ENCODE measurements at regions not wholly inside any gene's neighbourhood (a gene's known extent, or its start where the extent isn't known, plus 50 kb on each side); places are given as distances from the start of the nearest gene placed in this dataset.

DNA sequence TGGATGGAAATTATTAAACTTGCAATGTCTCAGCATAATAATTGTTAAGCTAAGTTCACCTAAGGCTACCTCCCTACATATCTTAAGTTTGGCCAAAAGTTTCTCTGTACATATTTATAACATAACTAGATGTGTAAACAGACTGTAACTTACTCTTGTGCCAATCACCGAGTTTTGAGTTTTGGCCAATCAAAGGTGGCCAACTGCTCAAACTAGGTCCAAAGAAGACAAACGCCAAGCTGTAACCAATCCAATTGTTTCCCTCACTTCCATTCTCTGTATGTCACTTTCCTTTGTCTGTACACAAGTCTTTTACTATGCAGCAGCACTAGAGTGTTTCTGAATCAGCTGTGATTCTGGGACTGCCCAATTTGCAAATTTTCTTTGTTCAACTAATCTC is 197.8 kb downstream of the LYPLAL1 start:
- no peak overlapping the region for H3K27ac ChIP-seq (ENCODE audit: low read depth, low read length, poor library complexity, severe bottlenecking)
- peaks cover 4% of the 10 kb centered on the region for H3K27me3 ChIP-seq (replicated peaks; ENCODE audit: insufficient read depth, low read depth, low read length, poor library complexity)
- ChIA-PET POLR2A (ENCODE audit: low non-redundant PET) (no interaction called here), CTCF (no interaction called here)
- TF ChIP-seq EZH2 (IDR thresholded peaks at IDR 0.05; ENCODE audit: borderline replicate concordance, low read depth, low read length, poor library complexity, severe bottlenecking), result no peak
- TF ChIP-seq, protein P1, sequence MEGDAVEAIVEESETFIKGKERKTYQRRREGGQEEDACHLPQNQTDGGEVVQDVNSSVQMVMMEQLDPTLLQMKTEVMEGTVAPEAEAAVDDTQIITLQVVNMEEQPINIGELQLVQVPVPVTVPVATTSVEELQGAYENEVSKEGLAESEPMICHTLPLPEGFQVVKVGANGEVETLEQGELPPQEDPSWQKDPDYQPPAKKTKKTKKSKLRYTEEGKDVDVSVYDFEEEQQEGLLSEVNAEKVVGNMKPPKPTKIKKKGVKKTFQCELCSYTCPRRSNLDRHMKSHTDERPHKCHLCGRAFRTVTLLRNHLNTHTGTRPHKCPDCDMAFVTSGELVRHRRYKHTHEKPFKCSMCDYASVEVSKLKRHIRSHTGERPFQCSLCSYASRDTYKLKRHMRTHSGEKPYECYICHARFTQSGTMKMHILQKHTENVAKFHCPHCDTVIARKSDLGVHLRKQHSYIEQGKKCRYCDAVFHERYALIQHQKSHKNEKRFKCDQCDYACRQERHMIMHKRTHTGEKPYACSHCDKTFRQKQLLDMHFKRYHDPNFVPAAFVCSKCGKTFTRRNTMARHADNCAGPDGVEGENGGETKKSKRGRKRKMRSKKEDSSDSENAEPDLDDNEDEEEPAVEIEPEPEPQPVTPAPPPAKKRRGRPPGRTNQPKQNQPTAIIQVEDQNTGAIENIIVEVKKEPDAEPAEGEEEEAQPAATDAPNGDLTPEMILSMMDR (conservative IDR thresholded peaks at IDR 0.05; ENCODE audit: low read depth, low read length), result no peak
- BruUV-seq (replicated peaks), result no TSS peak
- no peaks in the 10 kb centered on the region for H3K36me3 ChIP-seq (ENCODE audit: insufficient read depth, low read length, poor library complexity, severe bottlenecking)
- no peak overlapping the region for H3K4me3 ChIP-seq (ENCODE audit: low read depth, low read length, poor library complexity, severe bottlenecking)
- H3K4me1 ChIP-seq (ENCODE audit: insufficient read depth, low read length, poor library complexity, severe bottlenecking), result peaks cover 15% of the 10 kb centered on the region
- no peaks in the 10 kb centered on the region for H3K9me3 ChIP-seq (ENCODE audit: low read depth, low read length, poor library complexity, severe bottlenecking)
- DNase-seq (ENCODE audit: low spot score), result no peak
- intact Hi-C loops (cut with micrococcal nuclease; ENCODE audit: unreplicated experiment), result no loop called here

DNA sequence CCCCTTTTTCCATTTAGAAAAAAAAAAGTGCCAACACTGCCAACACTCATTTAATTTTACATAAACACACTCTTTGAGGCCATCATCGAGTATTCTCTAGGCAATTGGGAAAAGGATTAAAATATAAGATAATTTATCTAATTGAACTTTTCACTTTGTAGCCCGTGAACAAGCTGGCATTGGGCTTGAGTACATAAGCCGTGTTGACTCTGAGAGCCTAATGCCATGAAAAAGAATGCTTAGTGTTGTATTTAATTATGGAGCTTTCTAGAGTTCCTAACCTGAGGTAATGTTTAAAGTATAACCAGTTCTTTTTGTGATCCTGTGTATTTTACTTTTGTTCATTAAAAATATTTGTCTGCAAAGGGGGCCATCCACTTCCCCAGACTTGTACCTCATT is 193.8 kb downstream of the LYPLAL1 start:
- Histone ChIP-seq H3K4me1 (ENCODE audit: insufficient read depth, low read length, poor library complexity, severe bottlenecking) (no peaks in the 10 kb centered on the region), H3K27ac (ENCODE audit: low read depth, low read length, poor library complexity, severe bottlenecking) (no peak overlapping the region), H3K4me3 (ENCODE audit: low read depth, low read length, poor library complexity, severe bottlenecking) (no peak overlapping the region), H3K36me3 (ENCODE audit: insufficient read depth, low read length, poor library complexity, severe bottlenecking) (no peaks in the 10 kb centered on the region), H3K27me3 (replicated peaks; ENCODE audit: insufficient read depth, low read depth, low read length, poor library complexity) (peaks cover 4% of the 10 kb centered on the region), H3K9me3 (ENCODE audit: low read depth, low read length, poor library complexity, severe bottlenecking) (no peaks in the 10 kb centered on the region)
- TF ChIP-seq, protein P1 (conservative IDR thresholded peaks at IDR 0.05; ENCODE audit: low read depth, low read length), result no peak
- no peak for TF ChIP-seq EZH2 (IDR thresholded peaks at IDR 0.05; ENCODE audit: borderline replicate concordance, low read depth, low read length, poor library complexity, severe bottlenecking)
- no TSS peak for BruUV-seq (replicated peaks)
- ChIA-PET CTCF (no interaction called here), POLR2A (ENCODE audit: low non-redundant PET) (no interaction called here)
- intact Hi-C loops (cut with micrococcal nuclease; ENCODE audit: unreplicated experiment), result no loop called here
- no peak for DNase-seq (ENCODE audit: low spot score)

DNA sequence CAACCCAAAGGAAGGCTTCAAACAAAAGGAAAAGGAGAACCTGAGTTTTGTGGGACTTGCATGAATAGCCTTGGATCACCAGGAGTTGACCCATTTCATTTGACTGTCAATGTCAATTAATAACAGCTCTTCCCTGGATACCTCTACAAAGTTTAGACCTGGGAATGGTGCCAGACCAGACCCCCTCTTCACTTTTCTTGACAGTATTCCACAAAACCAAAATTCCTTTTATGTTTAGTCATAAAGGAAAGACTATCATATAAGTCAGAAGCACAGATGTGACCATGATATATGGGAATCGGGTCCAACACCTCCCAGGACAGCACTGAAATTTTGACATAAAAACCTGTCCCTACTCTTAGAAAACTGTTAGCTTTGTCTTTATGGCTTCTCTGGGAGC is 191.8 kb downstream of the LYPLAL1 start:
- H3K4me3 ChIP-seq (ENCODE audit: low read depth, low read length, poor library complexity, severe bottlenecking), result no peak overlapping the region
- TF ChIP-seq, protein P1 (conservative IDR thresholded peaks at IDR 0.05; ENCODE audit: low read depth, low read length), result no peak
- H3K27me3 ChIP-seq (replicated peaks; ENCODE audit: insufficient read depth, low read depth, low read length, poor library complexity), result peaks cover 11% of the 10 kb centered on the region
- no peaks in the 10 kb centered on the region for H3K4me1 ChIP-seq (ENCODE audit: insufficient read depth, low read length, poor library complexity, severe bottlenecking)
- H3K36me3 ChIP-seq (ENCODE audit: insufficient read depth, low read length, poor library complexity, severe bottlenecking), result no peaks in the 10 kb centered on the region
- H3K9me3 ChIP-seq (ENCODE audit: low read depth, low read length, poor library complexity, severe bottlenecking), result no peaks in the 10 kb centered on the region
- H3K27ac ChIP-seq (ENCODE audit: low read depth, low read length, poor library complexity, severe bottlenecking), result no peak overlapping the region
- CTCF ChIA-PET, result no interaction called here
- no peak for DNase-seq (ENCODE audit: low spot score)
- no TSS peak for BruUV-seq (replicated peaks)
- POLR2A ChIA-PET (ENCODE audit: low non-redundant PET), result no interaction called here
- intact Hi-C loops (cut with micrococcal nuclease; ENCODE audit: unreplicated experiment), result no loop called here
